Adrenal gland (tissue), 9 donors: ENCODE measurements at regions not wholly inside any gene's neighbourhood (a gene's known extent, or its start where the extent isn't known, plus 50 kb on each side); places are given as distances from the start of the nearest gene placed in this dataset.

Source experiments
- DNase-seq, 7 donors: peaks; one replicate each; pipeline ENCODE4 v3.0.0-alpha.2; 2019 to 2020
- H3K27ac ChIP-seq, 5 donors: fragments of 200-600 bp; sonication (generic) in 4 of 5; 1 replicate in 3 of 5; 2 replicates in 2 of 5; pipeline versions ENCODE4 v1.5.1 to v1.8.0; 2016 to 2020; ENCODE audit warnings: mild to moderate bottlenecking in 1 of 5
- H3K27me3 ChIP-seq: fragments of 200-600 bp; 2 replicates; pipeline ENCODE4 v1.8.0; 2021
- H3K36me3 ChIP-seq, 2 donors: fragments of 200-600 bp; replicated peaks in 1 of 2; 1 replicate in 1 of 2; 2 replicates in 1 of 2; pipeline versions ENCODE4 v1.5.1 to v1.8.0; 2018 to 2022
- H3K4me1 ChIP-seq, 2 donors: fragments of 200-600 bp; replicated peaks in 1 of 2; 1 replicate in 1 of 2; 2 replicates in 1 of 2; pipeline versions ENCODE4 v1.5.1 to v1.8.0; 2018 to 2021
- H3K4me3 ChIP-seq, 4 donors: fragments of 200-600 bp; sonication (generic) in 3 of 4; one replicate each; pipeline ENCODE4 v1.5.1; 2016 to 2018
- H3K9me3 ChIP-seq, 3 donors: fragments of 200-600 bp; sonication (generic) in 1 of 3; replicated peaks in 1 of 3; 1 replicate in 2 of 3; 2 replicates in 1 of 3; pipeline versions ENCODE4 v1.5.1 to v1.8.0; 2016 to 2021
- POLR2A ChIP-seq, 2 donors: fragments of 450-650 bp; IDR thresholded peaks; one replicate each; pipeline ENCODE4 v1.6.1; 2017; ENCODE audit warnings: antibody characterized with exemption in 2 of 2, mild to moderate bottlenecking in 2 of 2, moderate library complexity in 1 of 2
- WGBS, 4 donors: extraction: QIAGEN DNeasy Blood & Tissue Kit in 2 of 4; methylation state at CpG; one replicate each; pipeline versions ENCODE4 v1.1.5 to v1.1.7; 2013 to 2017; 5-methylcytosine and 5-hydroxymethylcytosine counted together
- intact Hi-C, 2 donors: fragments of 100-400 bp; cut with DNase I; formaldehyde crosslinking; loops; one replicate each; pipeline versions ENCODE4 v1.14.1 to v1.15.0; 2022 to 2023
- TF ChIP-seq, protein P1 (sequence below), 6 experiments: fragments of 450-650 bp in 4 of 6; fragments of 200-600 bp in 2 of 6; sonication (generic) in 1 of 6; IDR thresholded peaks; 1 replicate in 5 of 6; 2 replicates in 1 of 6; pipeline versions ENCODE4 v1.5.1 to v1.8.0; 2016 to 2021; ENCODE audit warnings: antibody characterized with exemption in 6 of 6, mild to moderate bottlenecking in 2 of 6, moderate library complexity in 1 of 6
- donor health status: healthy with polysubstance abuse.
- donor health status: Bipolar disorder and iron deficiency.
- donor health status: DM: yes; HTN: yes; CAD: no.
- donor health status: DM: no; HTN: no; CAD: no.
- donor health status: DM: no; HTN: no; CAD: no.

DNA sequence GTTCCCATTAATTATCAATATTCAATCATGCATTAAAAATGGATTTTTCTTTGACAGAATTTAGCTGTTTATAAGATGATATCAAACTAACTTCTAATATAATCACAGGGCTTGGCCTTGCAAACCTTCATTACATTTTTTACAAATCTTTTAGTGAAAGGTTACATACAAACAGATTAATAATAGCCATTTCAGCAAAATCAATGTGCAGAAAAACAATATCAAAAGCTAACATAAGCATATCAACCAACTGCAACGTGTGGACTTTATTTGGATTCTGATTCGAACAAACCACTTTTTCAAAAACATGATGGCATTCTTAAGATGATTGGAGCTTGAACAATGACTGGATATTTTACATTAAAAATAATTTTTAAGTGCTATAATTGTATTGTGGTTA is 93.6 kb downstream of the OTX2 start:
- no peaks in the 10 kb centered on the region for H3K9me3 ChIP-seq
- WGBS, 4 donors = 66 to 79% (median 72%) methylated on average over 2 of the region's 2 CpGs

DNA sequence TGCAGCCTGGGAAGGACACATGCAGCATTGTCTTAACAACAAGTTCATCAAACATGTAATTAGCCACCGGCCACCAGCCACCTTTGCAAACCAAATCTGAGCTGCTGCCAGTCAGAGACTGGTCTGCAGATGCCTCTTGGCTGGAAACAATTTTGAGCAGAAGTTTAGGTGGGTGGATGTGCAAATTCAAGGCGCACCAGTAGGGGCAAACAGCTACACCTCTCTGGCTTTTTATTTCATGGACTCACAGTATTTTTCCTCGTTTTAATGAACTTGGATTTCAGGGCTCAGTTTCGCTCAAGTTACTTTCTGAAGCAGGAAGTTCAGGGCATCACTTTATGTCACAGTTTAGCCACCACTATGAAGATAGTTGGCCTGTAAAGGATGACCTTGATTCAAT is 94.3 kb downstream of the OTX2 start:
- no peaks in the 10 kb centered on the region for H3K27me3 ChIP-seq
- no peak overlapping the region for H3K4me3 ChIP-seq
- intact Hi-C loops = no loop called here
- H3K4me1 ChIP-seq = no peaks in the 10 kb centered on the region
- no peak overlapping the region for H3K27ac ChIP-seq
- no peaks in the 10 kb centered on the region for H3K9me3 ChIP-seq
- no peak for DNase-seq
- no peaks in the 10 kb centered on the region for H3K36me3 ChIP-seq
- TF ChIP-seq, protein P1, sequence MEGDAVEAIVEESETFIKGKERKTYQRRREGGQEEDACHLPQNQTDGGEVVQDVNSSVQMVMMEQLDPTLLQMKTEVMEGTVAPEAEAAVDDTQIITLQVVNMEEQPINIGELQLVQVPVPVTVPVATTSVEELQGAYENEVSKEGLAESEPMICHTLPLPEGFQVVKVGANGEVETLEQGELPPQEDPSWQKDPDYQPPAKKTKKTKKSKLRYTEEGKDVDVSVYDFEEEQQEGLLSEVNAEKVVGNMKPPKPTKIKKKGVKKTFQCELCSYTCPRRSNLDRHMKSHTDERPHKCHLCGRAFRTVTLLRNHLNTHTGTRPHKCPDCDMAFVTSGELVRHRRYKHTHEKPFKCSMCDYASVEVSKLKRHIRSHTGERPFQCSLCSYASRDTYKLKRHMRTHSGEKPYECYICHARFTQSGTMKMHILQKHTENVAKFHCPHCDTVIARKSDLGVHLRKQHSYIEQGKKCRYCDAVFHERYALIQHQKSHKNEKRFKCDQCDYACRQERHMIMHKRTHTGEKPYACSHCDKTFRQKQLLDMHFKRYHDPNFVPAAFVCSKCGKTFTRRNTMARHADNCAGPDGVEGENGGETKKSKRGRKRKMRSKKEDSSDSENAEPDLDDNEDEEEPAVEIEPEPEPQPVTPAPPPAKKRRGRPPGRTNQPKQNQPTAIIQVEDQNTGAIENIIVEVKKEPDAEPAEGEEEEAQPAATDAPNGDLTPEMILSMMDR (IDR thresholded peaks at IDR 0.05) = no peak
- no peak for TF ChIP-seq POLR2A (IDR thresholded peaks at IDR 0.05)
- 54 to 65% (median 61%) methylated on average over 4 of the region's 4 CpGs for WGBS, 4 donors

More for the DNA sequence above, 93.6 kb downstream of the OTX2 start:
- Histone ChIP-seq H3K27me3 (no peaks in the 10 kb centered on the region), H3K36me3 (no peaks in the 10 kb centered on the region), H3K27ac (no peak overlapping the region), H3K4me1 (no peaks in the 10 kb centered on the region), H3K4me3 (no peak overlapping the region)
- no peak for DNase-seq
- no peak for TF ChIP-seq POLR2A (IDR thresholded peaks at IDR 0.05)
- TF ChIP-seq, protein P1 (IDR thresholded peaks at IDR 0.05) = no peak
- intact Hi-C loops = no loop called here

- DNase-seq = no peak
- intact Hi-C loops = no loop called here
- 48 to 61% (median 54%) methylated on average over 3 of the region's 3 CpGs for WGBS, 4 donors
Observed at GRCh38 chr14:56709201-56709600, 101.1 kb downstream of the OTX2 start.

GRCh38 chr14:56708704-56709103 is 101.6 kb downstream of the OTX2 start:
- 38 to 43% (median 41%) methylated on average over 6 of the region's 6 CpGs for WGBS, 4 donors

More at GRCh38 chr14:56709201-56709600, 101.1 kb downstream of the OTX2 start:
- Histone ChIP-seq H3K36me3 (no peaks in the 10 kb centered on the region), H3K4me1 (no peaks in the 10 kb centered on the region), H3K9me3 (no peaks in the 10 kb centered on the region), H3K27ac (no peak overlapping the region), H3K27me3 (no peaks in the 10 kb centered on the region), H3K4me3 (no peak overlapping the region)
- TF ChIP-seq POLR2A (IDR thresholded peaks at IDR 0.05) = no peak

GRCh38 chr14:56703947-56704346 is 106.3 kb downstream of the OTX2 start:
- H3K9me3 ChIP-seq = no peaks in the 10 kb centered on the region
- intact Hi-C loops = no loop called here
- no peaks in the 10 kb centered on the region for H3K36me3 ChIP-seq
- no peak overlapping the region for H3K4me3 ChIP-seq
- DNase-seq = no peak
- 44 to 63% (median 54%) methylated on average over 6 of the region's 6 CpGs for WGBS, 4 donors
- H3K4me1 ChIP-seq = no peaks in the 10 kb centered on the region
- H3K27ac ChIP-seq = no peak overlapping the region
- TF ChIP-seq, protein P1 (IDR thresholded peaks at IDR 0.05) = no peak
- no peak for TF ChIP-seq POLR2A (IDR thresholded peaks at IDR 0.05)
- H3K27me3 ChIP-seq = peaks cover 6% of the 10 kb centered on the region

More at GRCh38 chr14:56708704-56709103, 101.6 kb downstream of the OTX2 start:
- TF ChIP-seq POLR2A (IDR thresholded peaks at IDR 0.05) = no peak
- TF ChIP-seq, protein P1 (IDR thresholded peaks at IDR 0.05) = no peak
- intact Hi-C loops = no loop called here
- H3K27me3 ChIP-seq = no peaks in the 10 kb centered on the region
- DNase-seq = no peak
- H3K36me3 ChIP-seq = no peaks in the 10 kb centered on the region
- H3K9me3 ChIP-seq = no peaks in the 10 kb centered on the region
- no peak overlapping the region for H3K27ac ChIP-seq
- H3K4me1 ChIP-seq = no peaks in the 10 kb centered on the region
- H3K4me3 ChIP-seq = no peak overlapping the region
